Panc1 (cell line): ENCODE measurements at regions not wholly inside any gene's neighbourhood (a gene's known extent, or its start where the extent isn't known, plus 50 kb on each side); places are given as distances from the start of the nearest gene placed in this dataset.

ENCODE experiments used
- ATAC-seq: fragments of 200-7000 bp; cut with Tn5 transposase; 2 replicates; pipeline ENCODE4 v1.9.1; 2020; ENCODE audit warnings: mild to moderate bottlenecking, moderate library complexity
- BruUV-seq: library from RNA; stranded (reverse); fragments of 400-500 nt; replicated peaks from 2 replicates; lab custom pipeline; 2021; lab: Mats Ljungman, UMichigan
- CTCF ChIA-PET: fragments of 300-600 bp; sonication (Branson Sonifier 250); formaldehyde crosslinking; loops from one replicate; lab custom pipeline; 2022; ENCODE audit warnings: antibody characterized with exemption; lab: Charles Lee
- POLR2A ChIA-PET: fragments of 300-600 bp; sonication (Branson Sonifier 250); formaldehyde crosslinking; loops from one replicate; lab custom pipeline; 2022; ENCODE audit warnings: antibody characterized with exemption; lab: Charles Lee
- DNase-seq: peaks from one replicate; pipeline ENCODE4 v3.0.0-alpha.2; 2010; ENCODE audit warnings: low read depth, low spot score
- H3K27ac ChIP-seq: 2 replicates; pipeline ENCODE4 v1.5.1; 2011; ENCODE audit warnings: mild to moderate bottlenecking, low read length, inconsistent platforms
- H3K27me3 ChIP-seq: fragments of 200-500 bp; sonication (Bioruptor generic); 2 replicates; pipeline ENCODE4 v1.6.0; 2014; ENCODE audit warnings: low read length, inconsistent platforms; ENCODE audit not compliant: control insufficient read depth, insufficient read depth
- H3K36me3 ChIP-seq: fragments of 200-500 bp; sonication (Bioruptor generic); 2 replicates; pipeline ENCODE4 v1.5.1; 2014; ENCODE audit warnings: inconsistent platforms, mild to moderate bottlenecking, low read length, moderate library complexity; ENCODE audit not compliant: control insufficient read depth, insufficient read depth
- H3K4me1 ChIP-seq: 2 replicates; pipeline ENCODE4 v1.5.1; 2011; ENCODE audit warnings: inconsistent platforms, mild to moderate bottlenecking, low read length, moderate library complexity; ENCODE audit not compliant: control insufficient read depth, insufficient read depth
- H3K4me3 ChIP-seq, 2 experiments: 2 replicates each; pipeline ENCODE4 v1.5.1; 2011 to 2012; ENCODE audit warnings: low read depth in 2 of 2, low read length in 2 of 2, mild to moderate bottlenecking in 2 of 2, inconsistent platforms in 1 of 2, moderate library complexity in 1 of 2
- H3K9me3 ChIP-seq: fragments of 200-500 bp; sonication (Bioruptor generic); 2 replicates; pipeline ENCODE4 v1.5.1; 2014; ENCODE audit warnings: low read depth, mild to moderate bottlenecking, inconsistent platforms, low read length, moderate library complexity; ENCODE audit not compliant: control insufficient read depth, insufficient read depth
- POLR2AphosphoS5 ChIP-seq: IDR thresholded peaks from 2 replicates; pipeline ENCODE4 v1.6.1; 2012; ENCODE audit warnings: mild to moderate bottlenecking, low read depth, low read length, moderate library complexity
- SIN3A ChIP-seq: IDR thresholded peaks from 2 replicates; pipeline ENCODE4 v1.6.1; 2012; ENCODE audit warnings: low read depth, mild to moderate bottlenecking, low read length, moderate library complexity, borderline replicate concordance; ENCODE audit not compliant: insufficient read depth
- TCF7L2 ChIP-seq: IDR thresholded peaks from 2 replicates; pipeline ENCODE4 v1.6.1; 2011; ENCODE audit warnings: mild to moderate bottlenecking, low read depth, low read length, inconsistent platforms
- in situ Hi-C: cut with HindIII; loops from 2 replicates; pipeline ENCODE4 v1.10.0; 2016; ENCODE audit warnings: low sequenced_read_pairs, low pct_unique_long_range_greater_than_20kb
- intact Hi-C: fragments of 100-400 bp; cut with micrococcal nuclease; formaldehyde crosslinking; loops from one replicate; pipeline ENCODE4 v1.10.0; 2022; ENCODE audit not compliant: unreplicated experiment
- TF ChIP-seq, protein P1 (sequence below): fragments of 450-650 bp; IDR thresholded peaks from 2 replicates; pipeline ENCODE4 v1.5.1; 2017; ENCODE audit warnings: mild to moderate bottlenecking
- TF ChIP-seq, protein P2 (sequence below), 2 experiments: IDR thresholded peaks; 2 replicates each; pipeline ENCODE4 v1.6.1; 2011 to 2012; ENCODE audit warnings: low read depth in 2 of 2, control low read depth in 1 of 2, low read length in 1 of 2, mild to moderate bottlenecking in 1 of 2, moderate library complexity in 1 of 2; ENCODE audit not compliant: insufficient read depth in 1 of 2

DNA sequence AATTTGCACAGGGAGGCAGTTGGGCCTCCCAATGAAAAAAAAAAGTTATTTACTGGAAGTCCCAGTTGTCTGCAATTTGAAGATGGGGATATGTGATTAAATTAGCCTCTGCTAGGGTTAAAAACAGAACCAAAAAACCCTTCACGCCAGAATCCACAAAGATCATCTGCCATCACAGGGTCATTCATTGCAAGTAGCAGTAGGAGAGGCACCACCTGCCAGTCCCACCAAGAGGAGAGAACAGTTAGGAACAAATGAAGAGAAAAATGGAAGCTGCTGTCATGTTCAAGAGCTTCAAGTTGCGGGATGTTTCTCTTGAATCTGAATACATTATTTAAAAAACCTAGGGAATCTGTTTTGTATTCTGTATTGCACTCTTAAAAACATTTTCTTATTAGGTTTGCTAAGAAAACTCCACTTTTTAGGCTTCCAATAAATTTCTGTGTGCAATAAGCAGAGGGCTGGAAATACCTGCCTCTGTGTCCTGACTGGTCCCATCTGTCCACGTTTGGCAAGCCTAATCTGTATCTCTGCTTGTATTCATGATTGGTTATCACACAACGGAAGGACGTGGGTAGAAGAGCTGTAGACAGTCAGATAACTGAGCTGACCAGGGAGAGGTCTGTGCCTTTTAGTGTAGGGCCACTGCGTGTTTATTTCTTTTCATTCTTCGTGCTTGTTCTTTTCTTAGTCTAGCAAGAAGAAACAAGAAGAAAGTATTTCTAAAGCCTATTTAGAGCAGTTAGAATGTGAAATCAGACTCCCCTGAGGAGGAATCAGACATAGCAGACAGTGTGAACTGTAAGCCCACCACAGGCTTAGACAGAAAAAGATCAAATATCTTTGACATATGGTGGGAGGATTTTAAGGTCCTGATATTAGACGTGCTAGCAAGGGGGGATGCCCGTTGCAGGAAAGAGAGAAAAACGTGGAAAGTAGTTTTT is 630.6 kb upstream of the SEMA6A start:
- intact Hi-C loops (no loop called here), in situ Hi-C loops (no loop called here)
- BruUV-seq = no TSS peak
- Histone ChIP-seq H3K27me3 (no peaks in the 10 kb centered on the region), H3K4me1 (no peaks in the 10 kb centered on the region), H3K36me3 (no peaks in the 10 kb centered on the region), H3K27ac (no peak overlapping the region), H3K4me3 (no peak overlapping the region), H3K9me3 (no peaks in the 10 kb centered on the region)
- ATAC-seq (no peak), DNase-seq (no peak)
- CTCF ChIA-PET = no interaction called here
- TF ChIP-seq, protein P1, sequence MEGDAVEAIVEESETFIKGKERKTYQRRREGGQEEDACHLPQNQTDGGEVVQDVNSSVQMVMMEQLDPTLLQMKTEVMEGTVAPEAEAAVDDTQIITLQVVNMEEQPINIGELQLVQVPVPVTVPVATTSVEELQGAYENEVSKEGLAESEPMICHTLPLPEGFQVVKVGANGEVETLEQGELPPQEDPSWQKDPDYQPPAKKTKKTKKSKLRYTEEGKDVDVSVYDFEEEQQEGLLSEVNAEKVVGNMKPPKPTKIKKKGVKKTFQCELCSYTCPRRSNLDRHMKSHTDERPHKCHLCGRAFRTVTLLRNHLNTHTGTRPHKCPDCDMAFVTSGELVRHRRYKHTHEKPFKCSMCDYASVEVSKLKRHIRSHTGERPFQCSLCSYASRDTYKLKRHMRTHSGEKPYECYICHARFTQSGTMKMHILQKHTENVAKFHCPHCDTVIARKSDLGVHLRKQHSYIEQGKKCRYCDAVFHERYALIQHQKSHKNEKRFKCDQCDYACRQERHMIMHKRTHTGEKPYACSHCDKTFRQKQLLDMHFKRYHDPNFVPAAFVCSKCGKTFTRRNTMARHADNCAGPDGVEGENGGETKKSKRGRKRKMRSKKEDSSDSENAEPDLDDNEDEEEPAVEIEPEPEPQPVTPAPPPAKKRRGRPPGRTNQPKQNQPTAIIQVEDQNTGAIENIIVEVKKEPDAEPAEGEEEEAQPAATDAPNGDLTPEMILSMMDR = no peak
- no peak for TF ChIP-seq SIN3A
- TF ChIP-seq TCF7L2 = no peak
- TF ChIP-seq POLR2AphosphoS5 = no peak
- TF ChIP-seq, protein P2, sequence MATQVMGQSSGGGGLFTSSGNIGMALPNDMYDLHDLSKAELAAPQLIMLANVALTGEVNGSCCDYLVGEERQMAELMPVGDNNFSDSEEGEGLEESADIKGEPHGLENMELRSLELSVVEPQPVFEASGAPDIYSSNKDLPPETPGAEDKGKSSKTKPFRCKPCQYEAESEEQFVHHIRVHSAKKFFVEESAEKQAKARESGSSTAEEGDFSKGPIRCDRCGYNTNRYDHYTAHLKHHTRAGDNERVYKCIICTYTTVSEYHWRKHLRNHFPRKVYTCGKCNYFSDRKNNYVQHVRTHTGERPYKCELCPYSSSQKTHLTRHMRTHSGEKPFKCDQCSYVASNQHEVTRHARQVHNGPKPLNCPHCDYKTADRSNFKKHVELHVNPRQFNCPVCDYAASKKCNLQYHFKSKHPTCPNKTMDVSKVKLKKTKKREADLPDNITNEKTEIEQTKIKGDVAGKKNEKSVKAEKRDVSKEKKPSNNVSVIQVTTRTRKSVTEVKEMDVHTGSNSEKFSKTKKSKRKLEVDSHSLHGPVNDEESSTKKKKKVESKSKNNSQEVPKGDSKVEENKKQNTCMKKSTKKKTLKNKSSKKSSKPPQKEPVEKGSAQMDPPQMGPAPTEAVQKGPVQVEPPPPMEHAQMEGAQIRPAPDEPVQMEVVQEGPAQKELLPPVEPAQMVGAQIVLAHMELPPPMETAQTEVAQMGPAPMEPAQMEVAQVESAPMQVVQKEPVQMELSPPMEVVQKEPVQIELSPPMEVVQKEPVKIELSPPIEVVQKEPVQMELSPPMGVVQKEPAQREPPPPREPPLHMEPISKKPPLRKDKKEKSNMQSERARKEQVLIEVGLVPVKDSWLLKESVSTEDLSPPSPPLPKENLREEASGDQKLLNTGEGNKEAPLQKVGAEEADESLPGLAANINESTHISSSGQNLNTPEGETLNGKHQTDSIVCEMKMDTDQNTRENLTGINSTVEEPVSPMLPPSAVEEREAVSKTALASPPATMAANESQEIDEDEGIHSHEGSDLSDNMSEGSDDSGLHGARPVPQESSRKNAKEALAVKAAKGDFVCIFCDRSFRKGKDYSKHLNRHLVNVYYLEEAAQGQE (IDR thresholded peaks at IDR 0.05; ENCODE audit: insufficient read depth in 1 of 2, low read depth in 2 of 2, low read length in 1 of 2) = no peak
- POLR2A ChIA-PET = no interaction called here

DNA sequence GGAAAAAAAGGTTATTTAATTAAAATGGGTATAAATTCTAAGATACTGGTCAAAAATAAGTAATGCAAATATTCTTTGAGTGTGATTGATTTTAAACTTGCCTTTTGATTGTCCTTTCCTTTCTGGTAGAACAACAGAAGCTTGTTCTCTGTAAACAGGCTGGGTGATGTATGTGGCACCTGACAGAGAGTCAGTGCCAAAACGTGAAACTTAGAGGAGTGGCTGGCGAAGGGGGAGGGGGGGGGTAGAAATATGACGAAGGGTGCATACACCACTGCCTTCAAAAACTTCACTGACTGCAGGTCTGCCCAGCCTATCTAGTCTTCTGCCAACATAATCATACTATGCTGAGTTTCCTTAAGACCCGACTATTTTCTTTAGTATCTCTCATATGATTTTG is 629.8 kb upstream of the SEMA6A start:
- no peaks in the 10 kb centered on the region for H3K9me3 ChIP-seq
- BruUV-seq = no TSS peak
- intact Hi-C loops = no loop called here
- in situ Hi-C loops = no loop called here
- TF ChIP-seq, protein P2 (IDR thresholded peaks at IDR 0.05; ENCODE audit: insufficient read depth in 1 of 2, low read depth in 2 of 2, low read length in 1 of 2) = no peak
- TF ChIP-seq, protein P1 = no peak
- TF ChIP-seq SIN3A (no peak), TCF7L2 (no peak)
- no peaks in the 10 kb centered on the region for H3K27me3 ChIP-seq
- ATAC-seq = no peak
- H3K4me3 ChIP-seq = no peak overlapping the region
- DNase-seq = no peak
- no peak overlapping the region for H3K27ac ChIP-seq
- CTCF ChIA-PET = no interaction called here
- H3K4me1 ChIP-seq = no peaks in the 10 kb centered on the region
- POLR2A ChIA-PET = no interaction called here
- H3K36me3 ChIP-seq = no peaks in the 10 kb centered on the region
